A673 (cell line): ENCODE measurements at regions not wholly inside any gene's neighbourhood (a gene's known extent, or its start where the extent isn't known, plus 50 kb on each side); places are given as distances from the start of the nearest gene placed in this dataset.

Experiments used
- BruUV-seq: library from RNA; stranded (reverse); fragments of 400-500 nt; replicated peaks from 2 replicates; lab custom pipeline; 2021; lab: Mats Ljungman, UMichigan
- CTCF ChIA-PET: fragments of 300-600 bp; sonication (Branson Sonifier 250); formaldehyde crosslinking; loops from one replicate; lab custom pipeline; 2022; ENCODE audit warnings: antibody characterized with exemption; lab: Charles Lee
- POLR2A ChIA-PET: fragments of 300-600 bp; sonication (Branson Sonifier 250); formaldehyde crosslinking; loops from one replicate; lab custom pipeline; 2022; ENCODE audit warnings: antibody characterized with exemption; ENCODE audit not compliant: low non-redundant PET; lab: Charles Lee
- DNase-seq: peaks from one replicate; pipeline ENCODE4 v3.0.0-alpha.2; 2015; ENCODE audit warnings: low spot score
- H3K27ac ChIP-seq: fragments of 200-600 bp; sonication (generic); 2 replicates; pipeline ENCODE4 v1.5.1; 2016; ENCODE audit warnings: mixed run types, low read depth, mild to moderate bottlenecking, mixed read lengths, antibody characterized with exemption, low read length; ENCODE audit not compliant: poor library complexity, severe bottlenecking
- H3K27me3 ChIP-seq: fragments of 200-600 bp; sonication (generic); replicated peaks from 2 replicates; pipeline ENCODE4 v1.6.1; 2017; ENCODE audit warnings: mixed run types, low read depth, mild to moderate bottlenecking, mixed read lengths, antibody characterized with exemption, low read length; ENCODE audit not compliant: insufficient read depth, poor library complexity
- H3K36me3 ChIP-seq: fragments of 200-600 bp; sonication (generic); 2 replicates; pipeline ENCODE4 v1.6.1; 2016; ENCODE audit warnings: mixed run types, mild to moderate bottlenecking, mixed read lengths, antibody characterized with exemption, low read length; ENCODE audit not compliant: insufficient read depth, poor library complexity, severe bottlenecking
- H3K4me1 ChIP-seq: fragments of 200-600 bp; sonication (generic); 2 replicates; pipeline ENCODE4 v1.6.1; 2017; ENCODE audit warnings: mixed run types, mild to moderate bottlenecking, mixed read lengths, antibody characterized with exemption, low read length; ENCODE audit not compliant: insufficient read depth, poor library complexity, severe bottlenecking
- H3K4me3 ChIP-seq: fragments of 200-600 bp; sonication (generic); 2 replicates; pipeline ENCODE4 v1.5.1; 2016; ENCODE audit warnings: low read depth, mixed run types, mild to moderate bottlenecking, mixed read lengths, low read length; ENCODE audit not compliant: poor library complexity, severe bottlenecking
- H3K9me3 ChIP-seq: fragments of 200-600 bp; sonication (generic); 2 replicates; pipeline ENCODE4 v1.6.1; 2016; ENCODE audit warnings: mixed run types, low read depth, mild to moderate bottlenecking, mixed read lengths, antibody characterized with exemption, low read length; ENCODE audit not compliant: poor library complexity, severe bottlenecking
- EZH2 ChIP-seq: fragments of 200-600 bp; sonication (generic); IDR thresholded peaks from 2 replicates; pipeline ENCODE4 v1.6.1; 2017; ENCODE audit warnings: borderline replicate concordance, low read depth, mild to moderate bottlenecking, mixed read lengths, antibody characterized with exemption, low read length; ENCODE audit not compliant: poor library complexity, severe bottlenecking
- intact Hi-C: fragments of 100-400 bp; cut with micrococcal nuclease; formaldehyde crosslinking; loops from one replicate; pipeline ENCODE4 v1.10.0; 2022; ENCODE audit not compliant: unreplicated experiment
- TF ChIP-seq, protein P1 (sequence below): fragments of 300-800, 200-600 bp; sonication (generic); conservative IDR thresholded peaks from 2 replicates; pipeline ENCODE4 v1.5.1; 2017; ENCODE audit warnings: low read depth, mild to moderate bottlenecking, antibody characterized with exemption, low read length, moderate library complexity, mixed read lengths

DNA sequence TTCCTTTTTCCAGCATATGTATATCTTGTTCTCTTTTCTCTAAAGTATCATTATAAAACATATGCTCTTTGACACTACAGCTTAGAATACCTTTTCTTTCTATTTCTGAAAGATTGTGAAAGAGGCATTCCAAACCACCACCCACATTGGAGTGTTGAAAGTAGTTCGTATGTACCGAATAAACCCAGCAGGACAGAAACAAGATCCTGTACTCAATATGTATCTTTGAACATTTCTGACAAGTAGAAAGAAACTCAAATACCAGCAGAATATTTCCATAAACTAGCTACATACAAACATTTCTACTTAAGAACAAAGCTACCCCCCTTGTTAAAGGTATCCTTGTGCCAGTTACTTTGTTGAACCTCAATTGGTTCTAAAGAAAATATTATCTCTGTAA is 415.3 kb upstream of the ALCAM start:
- no peaks in the 10 kb centered on the region for H3K36me3 ChIP-seq
- ChIA-PET CTCF (no interaction called here), POLR2A (no interaction called here)
- BruUV-seq = no TSS peak
- H3K27ac ChIP-seq = no peak overlapping the region
- H3K9me3 ChIP-seq = no peaks in the 10 kb centered on the region
- no peak for DNase-seq
- H3K4me3 ChIP-seq = no peak overlapping the region
- H3K4me1 ChIP-seq = no peaks in the 10 kb centered on the region
- H3K27me3 ChIP-seq = no peaks in the 10 kb centered on the region
- no peak for TF ChIP-seq EZH2
- TF ChIP-seq, protein P1, sequence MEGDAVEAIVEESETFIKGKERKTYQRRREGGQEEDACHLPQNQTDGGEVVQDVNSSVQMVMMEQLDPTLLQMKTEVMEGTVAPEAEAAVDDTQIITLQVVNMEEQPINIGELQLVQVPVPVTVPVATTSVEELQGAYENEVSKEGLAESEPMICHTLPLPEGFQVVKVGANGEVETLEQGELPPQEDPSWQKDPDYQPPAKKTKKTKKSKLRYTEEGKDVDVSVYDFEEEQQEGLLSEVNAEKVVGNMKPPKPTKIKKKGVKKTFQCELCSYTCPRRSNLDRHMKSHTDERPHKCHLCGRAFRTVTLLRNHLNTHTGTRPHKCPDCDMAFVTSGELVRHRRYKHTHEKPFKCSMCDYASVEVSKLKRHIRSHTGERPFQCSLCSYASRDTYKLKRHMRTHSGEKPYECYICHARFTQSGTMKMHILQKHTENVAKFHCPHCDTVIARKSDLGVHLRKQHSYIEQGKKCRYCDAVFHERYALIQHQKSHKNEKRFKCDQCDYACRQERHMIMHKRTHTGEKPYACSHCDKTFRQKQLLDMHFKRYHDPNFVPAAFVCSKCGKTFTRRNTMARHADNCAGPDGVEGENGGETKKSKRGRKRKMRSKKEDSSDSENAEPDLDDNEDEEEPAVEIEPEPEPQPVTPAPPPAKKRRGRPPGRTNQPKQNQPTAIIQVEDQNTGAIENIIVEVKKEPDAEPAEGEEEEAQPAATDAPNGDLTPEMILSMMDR = no peak
- intact Hi-C loops = no loop called here

DNA sequence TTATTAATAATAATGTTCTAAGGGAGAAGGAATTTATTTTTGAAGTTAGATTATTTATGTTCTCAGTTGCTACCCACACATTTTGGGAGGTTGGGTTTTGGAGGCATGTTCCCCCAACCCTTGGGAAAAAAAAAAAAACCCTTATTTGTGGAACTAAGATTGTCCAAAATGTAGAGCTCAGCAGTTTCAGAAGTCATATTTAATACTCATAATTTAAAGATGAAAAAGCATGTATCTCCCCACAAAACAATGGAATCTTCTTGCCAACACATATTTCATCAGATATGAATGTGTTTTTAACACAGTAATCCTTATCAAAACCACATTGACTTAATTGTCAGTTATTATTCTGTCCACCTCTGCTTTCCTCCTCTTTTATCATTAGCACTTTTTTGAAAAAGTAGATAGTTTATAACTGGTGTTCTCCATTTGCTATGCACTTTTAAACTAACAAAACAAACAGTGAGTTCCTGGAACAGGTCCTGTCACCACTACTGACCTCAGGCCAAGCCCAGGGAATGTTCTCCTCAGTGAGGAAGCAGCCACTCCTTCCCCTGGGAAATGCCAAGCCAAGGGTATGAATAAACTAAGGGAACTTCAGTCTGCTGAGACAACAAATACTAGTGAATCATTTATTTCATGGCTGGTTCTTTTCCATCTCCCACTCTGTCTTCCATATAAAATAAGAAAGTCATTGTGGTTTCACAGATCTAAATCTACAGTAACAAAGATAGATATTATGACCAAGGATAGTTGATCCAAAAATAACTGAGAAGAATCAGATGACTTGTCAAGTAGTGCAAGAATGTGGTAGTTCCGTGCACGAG is 414.4 kb upstream of the ALCAM start:
- ChIA-PET CTCF (no interaction called here), POLR2A (no interaction called here)
- Histone ChIP-seq H3K9me3 (no peaks in the 10 kb centered on the region), H3K27me3 (no peaks in the 10 kb centered on the region), H3K4me1 (no peaks in the 10 kb centered on the region), H3K36me3 (no peaks in the 10 kb centered on the region), H3K4me3 (no peak overlapping the region), H3K27ac (no peak overlapping the region)
- intact Hi-C loops = no loop called here
- DNase-seq = no peak
- BruUV-seq = no TSS peak
- TF ChIP-seq EZH2 = no peak
- TF ChIP-seq, protein P1 = no peak

GRCh38 chr3:104956620-104957345 is 409.9 kb upstream of the ALCAM start:
- no peak for TF ChIP-seq EZH2
- TF ChIP-seq, protein P1 = no peak
- no peak for DNase-seq
- ChIA-PET CTCF (no interaction called here), POLR2A (no interaction called here)
- Histone ChIP-seq H3K27ac (no peak overlapping the region), H3K27me3 (no peaks in the 10 kb centered on the region), H3K4me3 (no peak overlapping the region), H3K4me1 (no peaks in the 10 kb centered on the region), H3K36me3 (no peaks in the 10 kb centered on the region), H3K9me3 (no peaks in the 10 kb centered on the region)
- BruUV-seq = no TSS peak
- intact Hi-C loops = no loop called here
